ENCODE measurements at regions not wholly inside any gene's neighbourhood (a gene's known extent, or its start where the extent isn't known, plus 50 kb on each side); places are given as distances from the start of the nearest gene placed in this dataset.
A peak's percentile ranks its signal among the peaks of the same experiment; 100 is the strongest.

GRCh38 chr2:236955521-236956030, 130.1 kb upstream of the COPS8 start:
- no peak for ATAC-seq

DNA sequence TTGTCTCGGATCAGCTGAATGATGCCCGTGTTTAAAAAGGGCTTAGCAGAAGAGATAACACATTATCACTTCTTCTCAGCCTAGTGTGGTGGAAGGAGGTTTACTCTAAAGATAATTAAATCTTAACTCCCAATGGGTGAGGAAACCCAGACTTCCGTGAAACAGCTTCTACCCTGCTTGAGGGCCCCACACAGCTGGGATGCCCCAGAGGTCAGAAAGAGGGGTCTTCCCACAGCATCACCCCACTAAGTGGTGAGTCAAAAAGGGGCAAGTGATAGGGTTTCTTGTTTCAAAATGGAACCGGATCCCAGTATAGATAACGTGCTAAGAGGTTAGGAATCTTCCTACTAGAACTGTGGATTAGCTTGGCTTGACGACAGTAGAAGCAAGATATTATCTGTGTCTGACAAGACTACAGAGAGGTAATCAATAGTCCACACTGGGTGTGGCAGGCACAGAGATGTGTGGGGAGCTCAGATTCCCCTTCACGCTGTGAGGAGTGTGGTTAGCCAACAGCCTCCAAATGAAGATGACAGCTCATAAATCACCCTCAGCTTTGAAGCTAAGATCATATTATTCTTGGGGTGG, 129.6 kb upstream of the COPS8 start:
- Mint-ChIP-seq H3K4me1 (ENCODE audit: low read depth) (peaks cover 8% of the 10 kb centered on the region), H3K36me3 (ENCODE audit: low read depth) (no peaks in the 10 kb centered on the region), H3K9me3 (ENCODE audit: insufficient read depth) (peaks cover 4% of the 10 kb centered on the region), H3K27me3 (ENCODE audit: low read depth) (peaks cover 4% of the 10 kb centered on the region), H3K4me3 (no peak overlapping the region), H3K27ac (no peak overlapping the region)
- POLR2A ChIA-PET, result no interaction called here
- CTCF ChIA-PET, result interaction anchor here (0.7 to 1.5 kb wide), 4 partner anchors 11 to 71 kb away, joined by 3 to 5 read pairs (median 4); no protein-coding TSS in a partner anchor
- ATAC-seq (peak; percentile 61), DNase-seq (peak; percentile 22)

More at GRCh38 chr2:236955521-236956030, 130.1 kb upstream of the COPS8 start:
- CTCF ChIA-PET, result interaction anchor here (0.7 to 1.5 kb wide), 4 partner anchors 12 to 72 kb away, joined by 3 to 5 read pairs (median 4); no protein-coding TSS in a partner anchor
- no peak overlapping the region for H3K4me3 Mint-ChIP-seq
- peaks cover 8% of the 10 kb centered on the region for H3K4me1 Mint-ChIP-seq (ENCODE audit: low read depth)
- no peaks in the 10 kb centered on the region for H3K36me3 Mint-ChIP-seq (ENCODE audit: low read depth)
- peaks cover 4% of the 10 kb centered on the region for H3K9me3 Mint-ChIP-seq (ENCODE audit: insufficient read depth)
- peaks cover 4% of the 10 kb centered on the region for H3K27me3 Mint-ChIP-seq (ENCODE audit: low read depth)
- POLR2A ChIA-PET, result no interaction called here
- DNase-seq, result no peak
- no peak overlapping the region for H3K27ac Mint-ChIP-seq

DNA sequence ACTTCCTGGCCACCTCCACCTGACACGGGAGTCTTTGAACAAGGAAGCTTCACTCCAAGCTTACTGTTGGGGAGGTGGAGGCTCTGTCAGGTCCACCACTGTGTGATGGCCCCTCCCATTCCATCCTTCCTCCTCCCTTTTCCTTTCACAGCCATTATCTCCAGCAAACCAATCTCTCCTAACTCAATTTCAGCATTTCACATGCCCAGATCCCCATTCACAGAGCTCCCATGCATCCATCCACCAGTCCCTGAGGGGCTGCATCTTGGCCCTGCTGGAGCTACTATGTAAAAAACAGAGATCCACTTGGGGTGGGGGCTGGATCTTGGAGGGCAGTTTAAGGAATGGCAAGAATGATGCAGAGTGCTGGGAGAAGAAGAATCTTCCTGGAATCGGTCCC, 129.0 kb upstream of the COPS8 start:
- H3K27ac Mint-ChIP-seq, result no peak overlapping the region
- H3K27me3 Mint-ChIP-seq (ENCODE audit: low read depth), result peaks cover 4% of the 10 kb centered on the region
- H3K4me1 Mint-ChIP-seq (ENCODE audit: low read depth), result peaks cover 8% of the 10 kb centered on the region
- DNase-seq (no peak), ATAC-seq (no peak)
- peaks cover under 1% of the 10 kb centered on the region for H3K9me3 Mint-ChIP-seq (ENCODE audit: insufficient read depth)
- ChIA-PET CTCF (interaction anchor here (1.0 to 1.5 kb wide), 3 partner anchors 11 to 14 kb away, joined by 3 to 5 read pairs (median 3); no protein-coding TSS in a partner anchor), POLR2A (no interaction called here)
- H3K36me3 Mint-ChIP-seq (ENCODE audit: low read depth), result no peaks in the 10 kb centered on the region
- no peak overlapping the region for H3K4me3 Mint-ChIP-seq

DNA sequence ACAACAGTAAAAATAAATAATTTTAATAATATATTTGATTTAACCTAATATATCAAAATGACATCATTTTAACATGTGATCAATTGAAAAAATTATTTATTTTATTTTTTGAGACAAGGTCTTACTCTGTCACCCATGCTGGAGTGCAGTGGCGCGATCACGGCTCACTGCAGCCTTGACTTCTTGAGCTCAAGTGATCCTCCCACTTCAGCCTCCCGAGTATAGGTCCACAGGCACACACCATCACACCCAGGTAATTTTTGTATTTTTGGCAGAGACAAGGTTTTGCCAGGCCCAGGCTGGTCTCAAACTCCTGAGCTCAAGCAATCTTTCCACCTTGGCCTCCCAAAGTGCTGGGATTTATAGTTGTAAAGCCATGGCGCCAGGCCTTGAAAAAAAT, 126.7 kb upstream of the COPS8 start:
- H3K9me3 Mint-ChIP-seq (ENCODE audit: insufficient read depth), result no peaks in the 10 kb centered on the region
- no peak overlapping the region for H3K4me3 Mint-ChIP-seq
- ATAC-seq, result no peak
- no peak overlapping the region for H3K27ac Mint-ChIP-seq
- H3K36me3 Mint-ChIP-seq (ENCODE audit: low read depth), result no peaks in the 10 kb centered on the region
- CTCF ChIA-PET, result no interaction called here
- no peak for DNase-seq
- H3K4me1 Mint-ChIP-seq (ENCODE audit: low read depth), result peaks cover 8% of the 10 kb centered on the region
- peaks cover 1% of the 10 kb centered on the region for H3K27me3 Mint-ChIP-seq (ENCODE audit: low read depth)
- POLR2A ChIA-PET, result no interaction called here

- ATAC-seq (no peak), DNase-seq (no peak)
- Mint-ChIP-seq H3K27ac (no peak overlapping the region), H3K4me1 (ENCODE audit: low read depth) (peaks cover 8% of the 10 kb centered on the region), H3K4me3 (no peak overlapping the region), H3K36me3 (ENCODE audit: low read depth) (no peaks in the 10 kb centered on the region), H3K27me3 (ENCODE audit: low read depth) (peaks cover 1% of the 10 kb centered on the region), H3K9me3 (ENCODE audit: insufficient read depth) (no peaks in the 10 kb centered on the region)
- CTCF ChIA-PET, result no interaction called here
- POLR2A ChIA-PET, result no interaction called here
Observed at GRCh38 chr2:236959876-236960275, 125.8 kb upstream of the COPS8 start.

- no peaks in the 10 kb centered on the region for H3K27me3 Mint-ChIP-seq (ENCODE audit: low read depth)
- POLR2A ChIA-PET, result no interaction called here
- no peaks in the 10 kb centered on the region for H3K9me3 Mint-ChIP-seq (ENCODE audit: insufficient read depth)
- no peaks in the 10 kb centered on the region for H3K36me3 Mint-ChIP-seq (ENCODE audit: low read depth)
- H3K4me3 Mint-ChIP-seq, result no peak overlapping the region
- ATAC-seq (no peak), DNase-seq (no peak)
- CTCF ChIA-PET, result no interaction called here
- peaks cover 8% of the 10 kb centered on the region for H3K4me1 Mint-ChIP-seq (ENCODE audit: low read depth)
- H3K27ac Mint-ChIP-seq, result no peak overlapping the region
Observed at GRCh38 chr2:236960531-236960930, 125.2 kb upstream of the COPS8 start.

DNA sequence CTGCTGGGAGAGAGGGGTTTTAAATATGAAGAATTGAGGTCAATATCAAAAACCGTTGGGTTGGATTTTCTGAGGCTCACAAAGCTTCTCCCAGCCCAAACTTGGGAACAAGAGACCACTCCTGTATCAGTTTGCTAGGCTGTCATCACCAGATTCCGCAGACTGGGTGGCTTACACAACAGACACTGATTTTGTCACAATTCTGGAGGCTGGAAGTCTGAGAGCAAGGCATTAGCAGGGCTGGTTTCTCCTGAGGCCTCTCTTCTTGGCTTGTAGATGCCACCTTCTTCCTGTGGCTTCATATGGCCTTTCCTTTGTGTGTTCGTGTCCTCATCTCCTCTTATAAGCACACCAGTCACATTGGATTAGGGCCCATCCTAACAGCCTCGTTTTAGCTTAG, 122.9 kb upstream of the COPS8 start:
- H3K27me3 Mint-ChIP-seq (ENCODE audit: low read depth), result no peaks in the 10 kb centered on the region
- CTCF ChIA-PET, result no interaction called here
- DNase-seq (no peak), ATAC-seq (no peak)
- H3K4me3 Mint-ChIP-seq, result no peak overlapping the region
- no peaks in the 10 kb centered on the region for H3K36me3 Mint-ChIP-seq (ENCODE audit: low read depth)
- POLR2A ChIA-PET, result no interaction called here
- no peaks in the 10 kb centered on the region for H3K9me3 Mint-ChIP-seq (ENCODE audit: insufficient read depth)
- peaks cover 13% of the 10 kb centered on the region for H3K4me1 Mint-ChIP-seq (ENCODE audit: low read depth)
- no peak overlapping the region for H3K27ac Mint-ChIP-seq

DNA sequence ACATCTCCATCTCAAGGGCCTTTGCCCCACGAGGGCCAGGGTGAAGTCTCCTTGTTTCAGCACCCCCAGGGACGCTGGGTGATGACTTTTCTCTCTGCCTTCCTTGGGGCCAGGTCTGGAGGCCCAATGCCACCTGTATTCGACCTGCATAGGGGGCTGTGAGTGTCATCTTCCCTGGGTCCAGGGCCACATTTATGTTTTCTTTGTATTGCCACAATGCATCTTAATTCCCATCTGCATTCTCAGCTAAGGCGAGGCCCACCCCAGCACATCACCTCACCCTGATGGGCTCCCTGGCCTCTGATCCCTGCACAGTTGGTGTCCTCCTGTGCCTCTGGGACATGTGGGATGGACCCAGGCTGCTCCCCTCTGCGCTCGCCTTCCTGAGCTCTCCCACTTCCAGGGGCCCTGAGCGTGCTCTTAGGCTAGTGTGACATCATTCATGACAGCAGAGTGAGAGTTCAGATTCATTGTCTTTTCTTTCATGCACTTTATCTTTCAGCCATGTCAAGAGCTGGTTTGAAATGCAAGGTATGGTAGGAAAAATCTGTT, 122.0 kb upstream of the COPS8 start:
- ChIA-PET POLR2A (no interaction called here), CTCF (no interaction called here)
- ATAC-seq (no peak), DNase-seq (no peak)
- Mint-ChIP-seq H3K9me3 (ENCODE audit: insufficient read depth) (no peaks in the 10 kb centered on the region), H3K4me3 (no peak overlapping the region), H3K36me3 (ENCODE audit: low read depth) (no peaks in the 10 kb centered on the region), H3K4me1 (ENCODE audit: low read depth) (peaks cover 22% of the 10 kb centered on the region), H3K27ac (no peak overlapping the region), H3K27me3 (ENCODE audit: low read depth) (no peaks in the 10 kb centered on the region)

DNA sequence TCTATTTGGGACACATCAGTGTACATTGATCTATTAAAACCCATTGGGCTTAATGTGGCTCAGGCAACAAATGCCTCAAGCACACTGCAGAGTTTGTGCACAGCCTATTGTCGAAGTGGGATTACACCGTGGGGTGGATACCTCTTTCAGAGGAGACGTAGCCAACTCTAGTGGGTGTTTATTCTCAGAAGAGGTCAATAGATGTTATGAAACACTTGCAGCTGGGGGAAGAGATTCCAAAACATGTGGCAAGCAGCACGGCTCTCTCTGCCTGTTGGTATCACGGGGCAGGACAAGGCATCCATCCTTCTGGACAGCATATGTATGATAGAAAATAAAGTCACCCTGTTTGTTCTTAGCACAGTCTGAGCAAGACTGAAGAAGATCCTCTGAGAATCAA, 121.4 kb upstream of the COPS8 start:
- Mint-ChIP-seq H3K27me3 (ENCODE audit: low read depth) (no peaks in the 10 kb centered on the region), H3K36me3 (ENCODE audit: low read depth) (no peaks in the 10 kb centered on the region), H3K4me1 (ENCODE audit: low read depth) (peaks cover 28% of the 10 kb centered on the region), H3K9me3 (ENCODE audit: insufficient read depth) (no peaks in the 10 kb centered on the region), H3K27ac (no peak overlapping the region), H3K4me3 (no peak overlapping the region)
- no peak for ATAC-seq
- ChIA-PET CTCF (interaction anchor here (0.5 kb wide), 1 partner anchor 377 kb away, joined by 3 read pairs; no protein-coding TSS in a partner anchor), POLR2A (interaction anchor here (0.6 kb wide), 1 partner anchor 569 kb away, joined by 3 read pairs; no protein-coding TSS in a partner anchor)
- DNase-seq, result no peak

DNA sequence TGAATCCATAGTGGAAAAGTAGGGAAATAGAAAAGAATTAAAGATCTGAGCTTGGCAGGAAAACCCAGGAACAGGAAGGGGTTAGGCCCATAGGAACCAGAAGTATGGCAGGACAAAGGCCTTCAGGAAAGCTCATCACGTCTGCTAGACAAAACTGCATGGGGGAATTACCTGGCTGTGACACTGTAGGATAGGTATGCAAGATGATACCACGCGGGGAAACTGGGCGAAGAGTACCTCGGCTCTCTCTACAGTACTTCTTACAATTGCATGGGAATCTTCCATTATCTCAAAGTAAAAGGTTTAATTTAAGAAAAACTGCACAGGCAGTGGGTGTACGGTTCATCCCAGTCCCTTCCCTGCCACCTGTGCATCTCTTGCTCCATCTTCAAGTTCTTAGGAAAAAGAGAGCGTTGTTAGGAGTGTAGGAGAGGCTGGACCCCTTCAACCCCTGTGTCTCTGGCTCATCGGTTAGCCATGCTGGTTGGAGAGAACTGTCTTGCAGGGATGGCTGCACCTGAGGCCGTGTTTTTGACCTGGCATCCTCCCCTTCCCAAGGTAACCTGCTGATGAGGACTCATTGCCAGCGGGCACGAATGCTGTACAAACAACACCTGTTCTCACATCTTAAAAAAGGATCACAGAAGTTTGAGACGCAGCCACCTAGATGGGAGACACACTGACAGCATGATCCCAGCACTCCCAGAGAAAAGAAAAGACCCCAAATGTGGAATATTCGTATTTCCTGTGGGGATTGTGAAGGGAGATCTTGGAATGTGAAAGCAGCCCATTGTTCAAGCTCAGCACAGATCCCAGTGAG, 120.5 kb upstream of the COPS8 start:
- no peak overlapping the region for H3K27ac Mint-ChIP-seq
- CTCF ChIA-PET, result no interaction called here

GRCh38 chr2:236965841-236966096, 119.9 kb upstream of the COPS8 start:
- POLR2A ChIA-PET, result no interaction called here
- Mint-ChIP-seq H3K27me3 (ENCODE audit: low read depth) (no peaks in the 10 kb centered on the region), H3K27ac (no peak overlapping the region), H3K36me3 (ENCODE audit: low read depth) (no peaks in the 10 kb centered on the region), H3K4me3 (no peak overlapping the region), H3K4me1 (ENCODE audit: low read depth) (peaks cover 43% of the 10 kb centered on the region), H3K9me3 (ENCODE audit: insufficient read depth) (no peaks in the 10 kb centered on the region)
- DNase-seq (no peak), ATAC-seq (no peak)
- CTCF ChIA-PET, result no interaction called here

More for the DNA sequence above, 120.5 kb upstream of the COPS8 start:
- POLR2A ChIA-PET, result interaction anchor here (0.6 kb wide), 1 partner anchor 570 kb away, joined by 3 read pairs; no protein-coding TSS in a partner anchor
- no peak for ATAC-seq
- H3K36me3 Mint-ChIP-seq (ENCODE audit: low read depth), result no peaks in the 10 kb centered on the region
- no peak for DNase-seq
- no peak overlapping the region for H3K4me3 Mint-ChIP-seq
- H3K9me3 Mint-ChIP-seq (ENCODE audit: insufficient read depth), result no peaks in the 10 kb centered on the region
- H3K4me1 Mint-ChIP-seq (ENCODE audit: low read depth), result peaks cover 37% of the 10 kb centered on the region
- H3K27me3 Mint-ChIP-seq (ENCODE audit: low read depth), result no peaks in the 10 kb centered on the region

DNA sequence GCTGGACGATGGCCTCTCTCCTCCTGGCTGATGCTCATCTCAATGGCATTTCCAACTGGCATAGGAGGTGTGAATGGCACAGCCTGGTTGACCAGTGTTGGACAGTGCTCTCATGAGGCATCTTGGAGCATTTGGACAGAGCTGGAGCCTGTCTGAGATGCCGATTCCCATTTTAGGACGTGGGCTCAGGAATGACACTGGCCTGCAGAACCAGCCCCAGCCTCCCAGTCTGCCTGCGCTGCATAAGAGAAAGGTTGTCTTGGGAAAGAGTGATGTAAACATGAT, 118.2 kb upstream of the COPS8 start:
- ATAC-seq, result no peak
- Mint-ChIP-seq H3K9me3 (ENCODE audit: insufficient read depth) (no peaks in the 10 kb centered on the region), H3K4me1 (ENCODE audit: low read depth) (peaks cover 45% of the 10 kb centered on the region), H3K36me3 (ENCODE audit: low read depth) (no peaks in the 10 kb centered on the region), H3K27ac (peak overlapping the region; percentile 88), H3K4me3 (no peak overlapping the region), H3K27me3 (ENCODE audit: low read depth) (no peaks in the 10 kb centered on the region)
- CTCF ChIA-PET, result interaction anchor here (1.3 kb wide), 1 partner anchor 11 kb away, joined by 3 read pairs; no protein-coding TSS in a partner anchor
- DNase-seq, result no peak
- POLR2A ChIA-PET, result no interaction called here

Measured in activated CD8-positive, alpha-beta T cell treated with anti-CD3 and anti-CD28 coated beads, Interleukin-2, amount 10 ng/mL, durations not matched to agents 7 days and 5 days (primary cell).